ENCODE measurements at regions not wholly inside any gene's neighbourhood (a gene's known extent, or its start where the extent isn't known, plus 50 kb on each side); places are given as distances from the start of the nearest gene placed in this dataset.

DNA sequence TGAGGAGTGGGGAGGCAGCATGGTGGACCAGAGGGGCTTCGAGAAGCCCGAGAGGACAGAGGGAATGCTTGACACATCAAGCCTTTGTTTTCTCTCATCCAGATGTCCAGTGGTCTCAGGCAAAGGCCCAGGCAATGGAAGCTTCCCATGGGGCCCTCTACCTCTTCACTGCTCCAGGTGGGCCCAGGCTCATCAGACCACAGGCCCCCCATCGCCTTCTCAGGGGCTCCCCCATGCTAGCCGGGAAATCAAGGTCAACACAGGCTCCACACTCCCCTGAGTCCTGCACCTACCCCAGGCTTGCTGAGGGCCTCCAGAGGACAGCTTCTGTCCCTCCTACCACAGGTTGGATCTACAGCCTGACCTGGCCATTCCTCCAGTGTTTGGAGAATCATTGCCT, 157.5 kb downstream of the CHST1 start:
- TF ChIP-seq, protein P1, sequence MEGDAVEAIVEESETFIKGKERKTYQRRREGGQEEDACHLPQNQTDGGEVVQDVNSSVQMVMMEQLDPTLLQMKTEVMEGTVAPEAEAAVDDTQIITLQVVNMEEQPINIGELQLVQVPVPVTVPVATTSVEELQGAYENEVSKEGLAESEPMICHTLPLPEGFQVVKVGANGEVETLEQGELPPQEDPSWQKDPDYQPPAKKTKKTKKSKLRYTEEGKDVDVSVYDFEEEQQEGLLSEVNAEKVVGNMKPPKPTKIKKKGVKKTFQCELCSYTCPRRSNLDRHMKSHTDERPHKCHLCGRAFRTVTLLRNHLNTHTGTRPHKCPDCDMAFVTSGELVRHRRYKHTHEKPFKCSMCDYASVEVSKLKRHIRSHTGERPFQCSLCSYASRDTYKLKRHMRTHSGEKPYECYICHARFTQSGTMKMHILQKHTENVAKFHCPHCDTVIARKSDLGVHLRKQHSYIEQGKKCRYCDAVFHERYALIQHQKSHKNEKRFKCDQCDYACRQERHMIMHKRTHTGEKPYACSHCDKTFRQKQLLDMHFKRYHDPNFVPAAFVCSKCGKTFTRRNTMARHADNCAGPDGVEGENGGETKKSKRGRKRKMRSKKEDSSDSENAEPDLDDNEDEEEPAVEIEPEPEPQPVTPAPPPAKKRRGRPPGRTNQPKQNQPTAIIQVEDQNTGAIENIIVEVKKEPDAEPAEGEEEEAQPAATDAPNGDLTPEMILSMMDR (IDR thresholded peaks at IDR 0.05), result no peak
- TF ChIP-seq POLR2A (IDR thresholded peaks at IDR 0.05), result no peak

Measured in uterus (tissue), 2 donors.